ENCODE measurements at regions not wholly inside any gene's neighbourhood (a gene's known extent, or its start where the extent isn't known, plus 50 kb on each side); places are given as distances from the start of the nearest gene placed in this dataset.
"Not testable (repeated sequence)": the region's sequence is repeated elsewhere in the genome, so short reads cannot be mapped to it uniquely, and the experiment has no call there.

DNA sequence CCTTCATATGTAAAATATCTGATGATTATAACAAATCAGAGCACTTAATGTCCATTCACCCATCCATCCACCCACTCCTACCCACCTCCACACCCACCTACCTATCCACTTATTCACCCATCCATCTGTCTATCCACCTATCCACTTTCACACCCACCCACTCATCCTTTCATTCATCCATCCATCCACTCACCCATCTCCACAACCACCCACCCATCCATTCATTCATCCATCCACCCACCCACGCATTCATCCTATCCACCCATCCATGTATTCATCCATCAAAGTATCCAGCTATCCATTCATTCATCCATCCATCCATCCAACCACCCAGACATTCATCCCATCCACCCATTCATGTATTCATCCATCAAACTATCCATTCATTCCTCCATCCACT, 466.1 kb downstream of the AJAP1 start:
- Histone ChIP-seq H3K27me3 (peaks cover 0 to 9% (median 0%) of the 10 kb centered on the region in 9 donors), H3K4me3 (no peak overlapping the region), H3K9me3 (no peaks in the 10 kb centered on the region), H3K36me3 (no peaks in the 10 kb centered on the region), H3K4me1 (no peaks in the 10 kb centered on the region), H3K27ac (no peak overlapping the region)
- 87 to 88% (median 88%) methylated on average over 1 of the region's 1 CpG for WGBS, 4 donors
- DNase-seq = no peak
- intact Hi-C loops (cut with DNase I) = no loop called here
- no peak for ATAC-seq
- no peak for TF ChIP-seq POLR2A (IDR thresholded peaks at IDR 0.05)
- TF ChIP-seq, protein P1, sequence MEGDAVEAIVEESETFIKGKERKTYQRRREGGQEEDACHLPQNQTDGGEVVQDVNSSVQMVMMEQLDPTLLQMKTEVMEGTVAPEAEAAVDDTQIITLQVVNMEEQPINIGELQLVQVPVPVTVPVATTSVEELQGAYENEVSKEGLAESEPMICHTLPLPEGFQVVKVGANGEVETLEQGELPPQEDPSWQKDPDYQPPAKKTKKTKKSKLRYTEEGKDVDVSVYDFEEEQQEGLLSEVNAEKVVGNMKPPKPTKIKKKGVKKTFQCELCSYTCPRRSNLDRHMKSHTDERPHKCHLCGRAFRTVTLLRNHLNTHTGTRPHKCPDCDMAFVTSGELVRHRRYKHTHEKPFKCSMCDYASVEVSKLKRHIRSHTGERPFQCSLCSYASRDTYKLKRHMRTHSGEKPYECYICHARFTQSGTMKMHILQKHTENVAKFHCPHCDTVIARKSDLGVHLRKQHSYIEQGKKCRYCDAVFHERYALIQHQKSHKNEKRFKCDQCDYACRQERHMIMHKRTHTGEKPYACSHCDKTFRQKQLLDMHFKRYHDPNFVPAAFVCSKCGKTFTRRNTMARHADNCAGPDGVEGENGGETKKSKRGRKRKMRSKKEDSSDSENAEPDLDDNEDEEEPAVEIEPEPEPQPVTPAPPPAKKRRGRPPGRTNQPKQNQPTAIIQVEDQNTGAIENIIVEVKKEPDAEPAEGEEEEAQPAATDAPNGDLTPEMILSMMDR (IDR thresholded peaks at IDR 0.05) = no peak

DNA sequence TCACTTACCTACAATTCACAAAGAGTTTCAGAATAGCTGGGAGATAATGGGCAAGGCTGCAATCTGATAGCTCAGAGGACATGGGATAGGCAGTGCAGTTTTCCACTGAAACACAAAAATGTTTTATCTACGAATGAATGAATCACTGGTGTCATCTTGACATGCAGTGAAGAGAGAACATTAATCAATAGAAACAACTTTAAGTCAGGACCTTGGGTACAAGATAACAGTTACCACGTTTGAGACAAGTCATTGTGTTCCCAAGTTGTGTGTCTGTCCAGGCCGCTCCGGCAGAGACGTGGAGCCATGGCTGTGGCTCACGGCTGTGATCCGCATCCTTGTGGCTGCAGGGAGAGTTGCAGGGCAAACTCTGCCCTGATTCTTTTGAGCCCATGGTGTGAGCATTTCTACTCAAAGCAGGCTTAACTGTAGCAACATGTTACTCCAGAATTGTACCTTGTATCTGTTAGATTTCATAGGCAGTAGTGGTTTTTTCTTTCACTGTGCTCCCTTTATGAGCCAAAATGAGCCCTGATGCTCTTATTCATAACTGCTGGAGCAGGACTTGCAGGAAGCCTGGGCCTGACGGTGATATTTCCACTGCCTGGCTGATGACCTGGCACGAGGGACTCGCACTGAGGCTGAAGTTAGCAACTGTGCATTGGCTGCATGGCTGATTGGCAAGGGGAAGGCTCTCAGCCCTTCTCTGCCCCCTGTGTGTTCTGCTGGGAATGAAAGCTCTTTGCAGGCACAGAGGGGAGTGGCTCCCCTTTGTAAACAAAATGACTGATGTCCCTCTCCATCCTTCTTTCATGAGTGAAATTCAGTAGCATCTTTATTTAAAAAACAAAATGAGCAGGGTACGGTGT, 465.2 kb downstream of the AJAP1 start:
- DNase-seq (no peak), ATAC-seq (no peak)
- WGBS, 4 donors = 45 to 56% (median 51%) methylated on average over 11 of the region's 11 CpGs
- H3K27me3 ChIP-seq = peaks cover 0 to 9% (median 0%) of the 10 kb centered on the region in 9 donors
- no peaks in the 10 kb centered on the region for H3K4me1 ChIP-seq
- intact Hi-C loops (cut with DNase I) = no loop called here
- no peak overlapping the region for H3K27ac ChIP-seq
- H3K4me3 ChIP-seq = no peak overlapping the region
- TF ChIP-seq, protein P1 (IDR thresholded peaks at IDR 0.05) = peak in 2 of 12 donors; percentile 7 to 13
- no peak for TF ChIP-seq POLR2A (IDR thresholded peaks at IDR 0.05)
- no peaks in the 10 kb centered on the region for H3K9me3 ChIP-seq
- H3K36me3 ChIP-seq = no peaks in the 10 kb centered on the region

DNA sequence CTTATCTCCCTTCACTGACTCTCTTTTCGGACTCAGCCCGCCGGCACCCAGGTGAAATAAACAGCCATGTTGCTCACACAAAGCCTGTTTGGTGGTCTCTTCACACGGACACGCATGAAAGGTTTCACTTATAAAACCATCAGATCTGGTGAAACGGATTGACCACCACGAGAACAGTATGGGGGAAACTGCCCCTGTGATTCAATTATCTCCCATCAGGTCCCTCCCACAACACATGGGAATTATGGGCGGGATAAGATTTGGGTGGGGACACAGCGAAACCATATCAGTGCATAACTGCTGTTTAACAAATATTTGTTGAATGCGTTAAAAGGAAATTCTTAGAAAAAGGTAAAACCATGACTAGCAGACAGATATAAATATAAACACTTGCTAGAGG, 464.4 kb downstream of the AJAP1 start:
- H3K27me3 ChIP-seq; H3K4me3 ChIP-seq; ATAC-seq; intact Hi-C loops (cut with DNase I); DNase-seq; H3K4me1 ChIP-seq; H3K36me3 ChIP-seq; H3K27ac ChIP-seq; H3K9me3 ChIP-seq: not testable (repeated sequence)
- WGBS, 4 donors = 83 to 91% (median 87%) methylated on average over 10 of the region's 10 CpGs

DNA sequence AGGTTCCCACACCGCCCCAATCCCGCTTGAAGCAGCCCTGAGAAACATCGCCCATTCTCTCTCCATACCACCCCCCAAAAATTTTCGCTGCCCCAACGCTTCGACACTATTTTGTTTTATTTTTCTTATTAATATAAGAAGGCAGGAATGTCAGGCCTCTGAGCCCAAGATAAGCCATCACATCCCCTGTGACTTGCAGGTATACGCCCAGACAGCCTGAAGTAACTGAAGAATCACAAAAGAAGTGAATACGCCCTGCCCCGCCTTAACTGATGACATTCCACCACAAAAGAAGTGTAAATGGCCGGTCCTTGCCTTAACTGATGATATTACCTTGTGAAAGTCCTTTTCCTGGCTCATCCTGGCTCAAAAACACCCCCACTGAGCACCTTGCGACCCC, 463.9 kb downstream of the AJAP1 start:
- H3K9me3 ChIP-seq; H3K27me3 ChIP-seq; H3K36me3 ChIP-seq; ATAC-seq; intact Hi-C loops (cut with DNase I); H3K4me3 ChIP-seq; H3K4me1 ChIP-seq; H3K27ac ChIP-seq; DNase-seq: not testable (repeated sequence)
- 76 to 86% (median 80%) methylated on average over 7 to 10 of the region's 11 CpGs for WGBS, 4 donors

DNA sequence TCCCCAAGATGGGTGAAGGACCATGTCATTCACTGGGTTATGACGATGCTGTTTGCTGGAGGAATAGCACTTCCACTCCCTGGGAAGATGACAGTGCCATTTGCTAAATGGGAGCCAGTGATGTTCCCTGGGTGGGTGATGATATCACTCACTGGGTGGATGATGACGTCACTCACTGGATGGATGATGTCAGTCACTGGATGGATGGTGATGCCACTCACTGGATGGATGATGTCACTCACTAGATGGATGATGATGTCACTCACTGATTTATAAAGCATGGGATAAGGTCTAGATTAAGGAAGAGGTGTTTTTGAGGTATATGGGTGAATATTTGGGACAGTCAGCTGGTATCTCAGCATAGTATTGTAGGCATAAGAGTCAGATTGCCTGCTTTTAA, 457.2 kb downstream of the AJAP1 start:
- H3K27me3 ChIP-seq = peaks cover 0 to 12% (median 0%) of the 10 kb centered on the region in 9 donors
- no peaks in the 10 kb centered on the region for H3K36me3 ChIP-seq
- intact Hi-C loops (cut with DNase I) = no loop called here
- TF ChIP-seq POLR2A (IDR thresholded peaks at IDR 0.05) = no peak
- TF ChIP-seq, protein P1 (IDR thresholded peaks at IDR 0.05) = no peak
- H3K27ac ChIP-seq = no peak overlapping the region
- ATAC-seq (no peak), DNase-seq (no peak)
- WGBS, 4 donors = 70 to 94% (median 84%) methylated on average over 2 of the region's 2 CpGs
- no peaks in the 10 kb centered on the region for H3K4me1 ChIP-seq
- H3K4me3 ChIP-seq = no peak overlapping the region
- no peaks in the 10 kb centered on the region for H3K9me3 ChIP-seq

All from heart left ventricle (tissue), 16 donors.